HG02610 (cell line): ENCODE measurements at regions not wholly inside any gene's neighbourhood (a gene's known extent, or its start where the extent isn't known, plus 50 kb on each side); places are given as distances from the start of the nearest gene placed in this dataset.

Experiments used
- ATAC-seq: cut with Tn5 transposase; IDR thresholded peaks from one replicate; pipeline ENCODE4 v1.9.1; 2021; ENCODE audit warnings: mild to moderate bottlenecking, moderate library complexity; ENCODE audit not compliant: unreplicated experiment

GRCh38 chr6:106035655-106036054, 50.5 kb upstream of the PRDM1 start:
- ATAC-seq = no peak

- ATAC-seq = no peak
These were observed 52.3 kb upstream of the PRDM1 start for GRCh38 chr6:106033806-106034205.

GRCh38 chr6:106027758-106028157, 58.4 kb upstream of the PRDM1 start:
- ATAC-seq = no peak

DNA sequence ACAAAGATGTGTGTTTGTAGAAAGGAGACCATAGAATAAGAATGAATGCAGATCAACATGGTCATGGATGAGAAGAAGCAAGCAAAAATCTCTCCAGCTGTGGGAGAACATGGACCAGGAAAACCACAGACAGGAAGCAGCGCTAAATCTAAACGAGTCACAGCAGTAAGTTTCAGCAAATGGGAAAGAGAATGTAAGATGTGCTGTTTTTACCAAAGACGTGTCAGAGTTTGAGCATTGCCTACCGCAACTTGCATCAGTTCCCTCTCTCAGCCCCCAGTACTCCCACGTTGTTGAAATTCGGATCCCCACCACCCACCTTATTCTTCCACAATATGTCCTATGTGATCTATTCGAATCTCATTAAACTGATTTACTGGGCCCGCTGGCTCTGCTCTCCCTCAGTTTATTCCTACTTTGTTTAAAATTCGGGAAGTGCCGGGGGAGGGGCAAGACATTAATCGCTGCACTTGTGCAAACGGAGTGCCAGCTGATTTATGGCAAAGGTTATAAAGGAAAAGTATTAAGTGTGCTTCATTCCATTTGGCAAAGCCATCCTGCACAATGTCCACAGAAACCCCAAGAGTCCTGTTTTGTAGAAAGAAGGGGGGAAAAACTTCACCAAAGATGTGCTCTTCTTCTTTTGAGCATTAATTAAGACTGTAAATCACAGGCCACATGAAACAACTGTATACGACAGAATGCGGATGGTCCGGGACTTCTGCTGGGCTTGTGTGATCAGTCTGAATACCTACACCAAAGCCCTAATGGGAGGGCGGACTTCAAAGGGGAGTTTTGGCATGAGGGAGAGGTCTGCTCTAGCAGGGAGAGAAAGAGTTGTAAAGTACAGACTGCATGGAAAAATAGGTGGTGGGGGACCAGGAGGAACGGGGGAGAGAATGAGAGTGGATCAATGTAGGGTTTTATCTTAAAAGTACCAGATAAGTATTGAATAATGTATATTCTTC, 59.1 kb upstream of the PRDM1 start:
- no peak for ATAC-seq

- no peak for ATAC-seq
These were observed 60.5 kb upstream of the PRDM1 start for GRCh38 chr6:106025655-106026054.

- ATAC-seq = no peak
These were observed 63.3 kb upstream of the PRDM1 start for GRCh38 chr6:106022801-106023200.

GRCh38 chr6:106017454-106017853, 68.7 kb upstream of the PRDM1 start:
- no peak for ATAC-seq

GRCh38 chr6:106014955-106015354, 71.2 kb upstream of the PRDM1 start:
- ATAC-seq = no peak

DNA sequence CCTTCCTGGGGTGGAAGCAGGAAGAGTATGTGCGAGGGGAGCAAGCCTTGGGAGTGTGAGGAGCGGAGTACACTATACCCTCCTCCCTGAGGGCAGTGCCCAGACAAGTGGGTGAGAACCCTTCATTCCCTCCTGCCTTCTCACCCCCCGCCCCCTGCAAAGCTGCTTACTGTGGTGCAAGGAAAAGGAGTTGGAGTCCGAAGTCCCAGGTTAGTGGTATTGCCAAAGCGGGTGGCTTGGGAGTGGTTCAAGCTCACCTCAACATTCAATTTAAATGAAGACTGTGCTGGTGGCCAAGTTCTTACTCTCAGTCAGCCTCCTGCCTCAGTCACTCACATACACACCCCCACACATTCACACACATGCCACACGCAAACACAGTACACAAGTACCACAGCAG, 74.7 kb upstream of the PRDM1 start:
- ATAC-seq = no peak

- ATAC-seq = no peak
These were observed 80.2 kb upstream of the PRDM1 start for GRCh38 chr6:106005954-106006353.

GRCh38 chr6:106005013-106005412, 81.1 kb upstream of the PRDM1 start:
- no peak for ATAC-seq

- ATAC-seq = no peak
These were observed 82.7 kb upstream of the PRDM1 start for GRCh38 chr6:106003268-106003987.

DNA sequence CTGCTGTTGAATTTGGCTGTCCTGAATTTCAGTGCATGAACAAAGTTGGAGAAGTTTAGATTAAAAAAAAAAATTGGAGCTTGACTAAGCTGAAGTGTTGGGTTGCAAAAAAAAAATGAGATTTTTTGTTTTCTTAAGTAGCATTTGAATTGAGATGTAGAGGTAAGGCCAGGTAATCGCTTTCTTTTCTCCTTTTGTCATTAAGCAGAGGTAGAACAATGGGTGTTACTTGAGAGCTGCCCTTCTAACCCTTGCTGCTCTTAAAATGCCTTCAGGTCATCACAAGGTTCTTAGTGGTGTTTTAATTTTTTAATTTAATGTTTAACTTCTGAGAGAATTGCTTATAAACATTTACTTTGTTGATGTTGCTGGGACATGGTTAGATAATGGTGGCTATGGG, 84.1 kb upstream of the PRDM1 start:
- ATAC-seq = no peak

GRCh38 chr6:106000935-106001334, 85.2 kb upstream of the PRDM1 start:
- ATAC-seq = no peak

DNA sequence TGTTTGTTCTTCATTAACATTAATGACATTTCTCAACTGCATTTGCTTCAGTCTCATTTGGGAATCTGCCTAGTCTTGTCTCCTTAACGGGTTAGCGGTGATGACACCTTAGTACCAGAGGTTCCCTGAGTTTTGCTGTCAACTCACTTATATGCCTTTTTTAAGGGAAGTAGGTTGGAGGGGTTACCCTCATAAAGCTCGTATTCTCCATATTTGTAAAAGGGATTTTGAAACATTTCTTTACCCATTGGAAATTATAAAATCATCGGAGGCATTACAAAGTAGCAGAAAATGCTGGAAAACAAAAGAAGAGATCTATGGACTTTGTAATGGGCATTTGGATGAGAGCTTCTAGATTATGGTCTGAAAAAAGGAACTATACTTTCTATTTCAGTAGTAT, 88.7 kb upstream of the PRDM1 start:
- no peak for ATAC-seq

GRCh38 chr6:105995391-105995865, 90.7 kb upstream of the PRDM1 start:
- ATAC-seq = no peak

DNA sequence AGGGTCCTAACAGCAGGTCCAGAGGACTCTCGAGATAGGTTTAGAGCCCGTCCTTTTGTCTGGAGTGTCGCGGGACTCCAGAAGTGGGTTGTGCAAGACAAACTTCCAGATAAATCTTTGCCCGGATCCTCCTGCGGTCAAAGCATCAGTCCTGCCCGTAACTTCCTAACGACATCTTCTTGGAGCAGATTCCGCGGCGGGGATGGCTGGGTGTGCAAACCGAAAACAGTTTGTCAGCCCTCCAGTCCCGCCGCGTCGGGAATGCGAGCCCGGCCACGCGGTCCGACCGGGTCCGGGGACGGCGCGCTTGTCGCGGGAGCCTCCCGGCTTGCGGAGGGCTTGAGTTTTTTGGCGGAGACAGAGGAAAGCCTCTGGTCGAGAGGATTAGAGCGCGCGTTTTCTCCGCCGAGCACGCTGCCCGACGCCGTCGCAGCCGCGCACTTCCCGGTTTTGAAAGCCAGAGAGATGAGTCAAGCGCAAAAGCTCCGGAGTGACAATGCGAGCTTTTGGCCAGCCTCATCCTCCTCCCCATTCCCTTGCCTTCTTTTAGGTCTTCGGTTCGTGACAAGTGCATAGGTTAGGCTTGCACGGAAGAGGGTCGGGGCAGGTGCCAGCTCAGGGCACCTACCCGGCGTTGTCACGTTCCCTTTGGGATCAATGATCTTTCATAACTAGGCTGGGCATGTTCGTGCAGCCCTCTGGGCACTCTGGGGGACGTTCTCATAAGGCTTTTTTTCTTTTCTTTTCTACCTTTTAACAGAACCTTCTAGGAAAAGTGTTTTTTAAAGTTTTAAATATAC, 91.3 kb upstream of the PRDM1 start:
- no peak for ATAC-seq

DNA sequence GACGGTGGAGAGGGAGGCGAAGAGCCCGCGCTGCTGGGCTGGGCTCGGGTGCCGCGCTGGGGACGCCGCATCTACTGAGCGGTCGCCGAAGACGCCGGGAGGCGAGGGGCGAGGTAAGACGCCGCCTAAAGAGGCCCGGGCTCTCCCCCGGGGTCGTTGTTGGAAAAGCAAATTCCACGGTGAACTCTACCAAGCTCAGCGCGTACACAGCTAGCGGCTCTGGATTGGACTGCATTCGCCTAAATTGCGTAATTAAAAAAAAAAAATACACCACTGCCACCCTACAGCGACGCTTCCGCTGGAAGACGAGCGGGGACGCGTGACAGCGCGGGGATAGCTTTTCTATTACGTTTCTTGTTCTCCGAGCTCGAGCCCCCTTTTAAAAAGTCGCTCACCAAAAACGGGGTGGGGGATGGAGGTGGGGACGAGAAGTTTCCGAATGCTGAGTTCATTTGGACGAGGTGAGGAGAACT, 92.0 kb upstream of the PRDM1 start:
- ATAC-seq = no peak

DNA sequence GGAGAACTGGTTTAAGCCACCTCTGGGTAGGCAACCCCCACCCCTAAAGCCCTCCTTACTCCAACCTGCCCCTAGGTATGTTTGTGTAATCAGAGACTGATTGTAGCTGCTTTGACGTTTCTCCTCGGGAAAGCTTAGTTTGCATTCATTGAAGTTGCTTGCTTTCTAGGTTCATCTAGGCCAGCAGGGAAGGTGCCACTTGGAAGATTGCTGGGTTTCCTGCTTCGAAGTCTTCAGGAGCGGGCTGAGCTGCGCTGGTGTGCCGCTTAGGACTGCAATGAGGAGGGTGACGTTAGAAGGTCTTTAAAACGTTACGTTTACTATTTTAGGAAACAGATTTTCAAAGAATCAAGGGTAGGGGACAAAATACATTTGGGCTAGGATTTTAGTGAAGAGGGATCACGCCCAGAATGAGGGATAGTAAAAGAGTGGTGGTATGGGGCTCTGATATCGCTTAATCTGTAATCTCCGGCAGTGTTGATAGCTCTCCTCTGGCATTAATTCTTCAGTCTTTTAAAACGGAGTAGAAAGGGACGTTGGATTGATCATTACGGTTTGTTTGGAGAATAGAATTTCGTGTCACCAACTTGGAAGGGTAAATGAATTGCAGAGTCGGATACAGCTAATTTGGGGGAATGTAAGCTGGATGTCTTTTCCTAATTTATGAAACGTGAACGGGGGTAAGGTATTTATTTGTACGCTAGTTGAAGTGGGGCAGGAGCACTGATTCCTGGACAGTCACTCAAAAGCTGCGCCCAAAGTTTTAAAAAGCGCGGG, 92.6 kb upstream of the PRDM1 start:
- no peak for ATAC-seq

DNA sequence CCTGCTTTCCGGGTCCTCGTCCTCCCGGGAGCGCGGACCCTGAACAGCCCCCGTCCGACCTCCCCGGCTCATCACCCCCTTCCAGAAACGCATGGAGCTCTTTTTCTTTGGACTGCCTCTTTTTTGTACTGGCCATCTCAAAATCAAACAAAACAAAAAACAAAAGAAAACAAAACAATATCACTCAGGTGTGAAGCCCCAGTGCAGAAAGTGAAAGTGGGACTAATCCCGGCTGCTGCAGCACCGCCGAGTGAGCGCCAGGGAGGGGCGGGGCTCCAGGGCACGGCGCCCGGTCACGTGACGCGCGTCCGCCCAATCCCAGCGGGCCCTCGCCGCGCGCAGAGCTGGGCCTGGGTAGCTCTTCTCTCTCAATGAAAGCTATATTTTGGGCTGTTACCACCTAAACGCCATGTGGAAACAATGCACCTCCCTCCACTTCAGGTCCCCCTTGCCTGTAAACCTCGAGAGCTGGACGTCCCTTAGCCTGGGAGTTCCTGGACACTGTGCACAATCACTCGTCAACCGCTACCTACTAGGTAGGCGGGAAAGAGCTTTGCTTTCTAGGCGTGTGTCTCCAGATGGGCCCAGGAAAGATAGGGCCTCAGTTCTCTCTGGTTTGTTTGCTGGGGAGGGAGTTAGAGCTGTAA, 93.7 kb upstream of the PRDM1 start:
- ATAC-seq = peak; percentile 89
